Liver (tissue), 3 donors: ENCODE measurements at regions not wholly inside any gene's neighbourhood (a gene's known extent, or its start where the extent isn't known, plus 50 kb on each side); places are given as distances from the start of the nearest gene placed in this dataset.

ENCODE experiments used
- ATF3 ChIP-seq: IDR thresholded peaks from 2 replicates; pipeline ENCODE4 v1.6.1; 2016; ENCODE audit warnings: antibody characterized with exemption
- EGR1 ChIP-seq, 2 donors: IDR thresholded peaks; 2 replicates each; pipeline ENCODE4 v1.6.1; 2016 to 2018; ENCODE audit warnings: antibody characterized with exemption in 2 of 2, low read depth in 2 of 2
- FOXA2 ChIP-seq: IDR thresholded peaks from 2 replicates; pipeline ENCODE4 v1.6.1; 2016; ENCODE audit warnings: antibody characterized with exemption
- GABPA ChIP-seq, 2 donors: IDR thresholded peaks in 1 of 2; conservative IDR thresholded peaks in 1 of 2; 2 replicates each; pipeline ENCODE4 v1.6.1; 2016; ENCODE audit warnings: antibody characterized with exemption in 2 of 2, mild to moderate bottlenecking in 1 of 2, moderate library complexity in 1 of 2
- JUND ChIP-seq, 2 donors: IDR thresholded peaks; 2 replicates each; pipeline ENCODE4 v1.6.1; 2016; ENCODE audit warnings: antibody characterized with exemption in 2 of 2
- MAX ChIP-seq: IDR thresholded peaks from 2 replicates; pipeline ENCODE4 v1.6.1; 2016; ENCODE audit warnings: antibody characterized with exemption
- RAD21 ChIP-seq, 2 donors: IDR thresholded peaks; 2 replicates each; pipeline ENCODE4 v1.6.1; 2016; ENCODE audit warnings: antibody characterized with exemption in 2 of 2, mild to moderate bottlenecking in 2 of 2
- REST ChIP-seq: IDR thresholded peaks from 2 replicates; pipeline ENCODE4 v1.6.1; 2016; ENCODE audit warnings: antibody characterized with exemption, mild to moderate bottlenecking
- RXRA ChIP-seq, 2 donors: IDR thresholded peaks; 2 replicates each; pipeline ENCODE4 v1.6.1; 2017 to 2018; ENCODE audit warnings: antibody characterized with exemption in 2 of 2, mild to moderate bottlenecking in 1 of 2
- SP1 ChIP-seq: IDR thresholded peaks from 2 replicates; pipeline ENCODE4 v1.6.1; 2018; ENCODE audit warnings: antibody characterized with exemption, mild to moderate bottlenecking
- TAF1 ChIP-seq: conservative IDR thresholded peaks from 2 replicates; pipeline ENCODE4 v1.6.1; 2016; ENCODE audit warnings: antibody characterized with exemption, mild to moderate bottlenecking
- YY1 ChIP-seq: IDR thresholded peaks from 2 replicates; pipeline ENCODE4 v1.6.1; 2016; ENCODE audit warnings: antibody characterized with exemption, mild to moderate bottlenecking
- TF ChIP-seq, protein P1 (sequence below): fragments of 150-350 bp; IDR thresholded peaks from 2 replicates; pipeline ENCODE4 v1.5.1; 2017; ENCODE audit warnings: improper control_type of control experiment, low read depth, low read length; ENCODE audit not compliant: missing input control
- TF ChIP-seq, protein P2 (sequence below): IDR thresholded peaks from 2 replicates; pipeline ENCODE4 v1.6.1; 2016; ENCODE audit warnings: antibody characterized with exemption
- donor health status: healthy.
- donor health status: healthy.

DNA sequence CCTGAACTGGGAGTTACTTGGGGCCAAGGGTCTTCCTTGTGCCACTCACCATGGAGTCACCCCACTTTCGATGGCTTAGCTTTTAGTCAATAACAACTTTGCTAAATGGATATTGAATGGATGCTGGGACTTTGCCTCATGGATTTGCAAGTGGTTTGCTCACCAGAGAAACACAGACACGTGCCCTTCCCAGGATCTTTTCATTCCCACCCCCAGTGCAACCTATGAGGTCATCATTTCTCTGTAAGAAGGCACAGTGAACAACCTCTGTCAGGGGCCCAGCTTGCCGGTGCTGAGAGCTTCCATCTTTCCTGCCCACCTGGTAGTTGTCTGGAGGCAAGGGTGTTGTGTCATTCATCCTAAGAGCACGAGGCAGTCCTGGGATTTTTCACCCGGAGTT is 256.8 kb upstream of the PMEPA1 start:
- TF ChIP-seq, protein P1, sequence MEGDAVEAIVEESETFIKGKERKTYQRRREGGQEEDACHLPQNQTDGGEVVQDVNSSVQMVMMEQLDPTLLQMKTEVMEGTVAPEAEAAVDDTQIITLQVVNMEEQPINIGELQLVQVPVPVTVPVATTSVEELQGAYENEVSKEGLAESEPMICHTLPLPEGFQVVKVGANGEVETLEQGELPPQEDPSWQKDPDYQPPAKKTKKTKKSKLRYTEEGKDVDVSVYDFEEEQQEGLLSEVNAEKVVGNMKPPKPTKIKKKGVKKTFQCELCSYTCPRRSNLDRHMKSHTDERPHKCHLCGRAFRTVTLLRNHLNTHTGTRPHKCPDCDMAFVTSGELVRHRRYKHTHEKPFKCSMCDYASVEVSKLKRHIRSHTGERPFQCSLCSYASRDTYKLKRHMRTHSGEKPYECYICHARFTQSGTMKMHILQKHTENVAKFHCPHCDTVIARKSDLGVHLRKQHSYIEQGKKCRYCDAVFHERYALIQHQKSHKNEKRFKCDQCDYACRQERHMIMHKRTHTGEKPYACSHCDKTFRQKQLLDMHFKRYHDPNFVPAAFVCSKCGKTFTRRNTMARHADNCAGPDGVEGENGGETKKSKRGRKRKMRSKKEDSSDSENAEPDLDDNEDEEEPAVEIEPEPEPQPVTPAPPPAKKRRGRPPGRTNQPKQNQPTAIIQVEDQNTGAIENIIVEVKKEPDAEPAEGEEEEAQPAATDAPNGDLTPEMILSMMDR = no peak
- TF ChIP-seq TAF1 (no peak), YY1 (no peak), SP1 (no peak), GABPA (IDR thresholded peaks at IDR 0.05 in 1 of 2, conservative IDR thresholded peaks at IDR 0.05 in 1 of 2) (no peak), REST (no peak), MAX (no peak), JUND (IDR thresholded peaks at IDR 0.05) (no peak), EGR1 (IDR thresholded peaks at IDR 0.05; ENCODE audit: low read depth in 2 of 2) (no peak), FOXA2 (no peak), ATF3 (no peak), RXRA (IDR thresholded peaks at IDR 0.05) (no peak), RAD21 (IDR thresholded peaks at IDR 0.05) (no peak)
- TF ChIP-seq, protein P2, sequence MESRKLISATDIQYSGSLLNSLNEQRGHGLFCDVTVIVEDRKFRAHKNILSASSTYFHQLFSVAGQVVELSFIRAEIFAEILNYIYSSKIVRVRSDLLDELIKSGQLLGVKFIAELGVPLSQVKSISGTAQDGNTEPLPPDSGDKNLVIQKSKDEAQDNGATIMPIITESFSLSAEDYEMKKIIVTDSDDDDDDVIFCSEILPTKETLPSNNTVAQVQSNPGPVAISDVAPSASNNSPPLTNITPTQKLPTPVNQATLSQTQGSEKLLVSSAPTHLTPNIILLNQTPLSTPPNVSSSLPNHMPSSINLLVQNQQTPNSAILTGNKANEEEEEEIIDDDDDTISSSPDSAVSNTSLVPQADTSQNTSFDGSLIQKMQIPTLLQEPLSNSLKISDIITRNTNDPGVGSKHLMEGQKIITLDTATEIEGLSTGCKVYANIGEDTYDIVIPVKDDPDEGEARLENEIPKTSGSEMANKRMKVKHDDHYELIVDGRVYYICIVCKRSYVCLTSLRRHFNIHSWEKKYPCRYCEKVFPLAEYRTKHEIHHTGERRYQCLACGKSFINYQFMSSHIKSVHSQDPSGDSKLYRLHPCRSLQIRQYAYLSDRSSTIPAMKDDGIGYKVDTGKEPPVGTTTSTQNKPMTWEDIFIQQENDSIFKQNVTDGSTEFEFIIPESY = no peak
